ENCODE measurements at regions not wholly inside any gene's neighbourhood (a gene's known extent, or its start where the extent isn't known, plus 50 kb on each side); places are given as distances from the start of the nearest gene placed in this dataset.

DNA sequence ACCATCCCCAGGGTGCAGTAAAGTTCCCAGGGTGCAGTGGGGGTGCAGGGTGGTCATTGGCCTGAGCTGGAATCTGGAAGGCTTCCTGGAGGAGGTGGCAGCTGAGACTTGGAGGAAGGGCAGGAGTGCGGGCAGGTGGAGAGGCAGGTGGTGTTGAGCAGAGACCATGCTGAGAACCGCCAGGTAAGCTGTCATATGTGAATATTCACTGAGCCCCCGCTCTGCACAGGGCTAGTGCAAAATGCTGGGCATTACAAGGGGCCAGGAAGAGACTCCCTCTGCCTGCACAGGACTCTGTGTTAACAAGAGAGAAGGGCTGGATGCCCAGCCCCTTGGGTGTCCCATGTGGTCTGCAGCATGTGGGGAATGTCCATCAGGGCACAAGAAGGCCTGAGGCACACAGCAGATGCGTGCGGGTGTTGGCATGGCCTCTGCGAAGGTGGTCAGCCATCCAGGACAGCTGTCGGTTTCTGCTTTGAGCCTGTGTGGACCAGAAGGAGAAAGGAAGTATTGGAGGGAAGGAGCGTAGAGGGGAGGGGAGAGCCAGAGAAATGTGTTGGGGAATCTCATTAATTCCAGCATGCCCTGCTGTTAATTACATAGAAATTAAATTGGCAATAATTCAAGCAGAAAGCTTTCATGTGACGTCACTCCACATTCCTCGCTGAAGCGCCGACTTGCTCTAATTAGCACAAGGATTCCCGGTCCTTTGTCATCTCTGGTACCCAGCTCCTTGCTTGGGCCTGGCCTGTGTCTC lies 62.8 kb upstream of the OTOS start:
- no peak overlapping the region for H3K9ac ChIP-seq (ENCODE audit: low read length)
- H3K4me1 ChIP-seq (ENCODE audit: control insufficient read depth, insufficient read depth, low read length): no peaks in the 10 kb centered on the region
- H3K4me3 ChIP-seq (ENCODE audit: low read length): no peak overlapping the region
- H3K27me3 ChIP-seq (ENCODE audit: control insufficient read depth, insufficient read depth, low read length): peaks cover 13% of the 10 kb centered on the region
- H3K36me3 ChIP-seq (ENCODE audit: control insufficient read depth, insufficient read depth, low read length): no peaks in the 10 kb centered on the region
- H3K9me3 ChIP-seq (ENCODE audit: control insufficient read depth, low read length): no peaks in the 10 kb centered on the region

DNA sequence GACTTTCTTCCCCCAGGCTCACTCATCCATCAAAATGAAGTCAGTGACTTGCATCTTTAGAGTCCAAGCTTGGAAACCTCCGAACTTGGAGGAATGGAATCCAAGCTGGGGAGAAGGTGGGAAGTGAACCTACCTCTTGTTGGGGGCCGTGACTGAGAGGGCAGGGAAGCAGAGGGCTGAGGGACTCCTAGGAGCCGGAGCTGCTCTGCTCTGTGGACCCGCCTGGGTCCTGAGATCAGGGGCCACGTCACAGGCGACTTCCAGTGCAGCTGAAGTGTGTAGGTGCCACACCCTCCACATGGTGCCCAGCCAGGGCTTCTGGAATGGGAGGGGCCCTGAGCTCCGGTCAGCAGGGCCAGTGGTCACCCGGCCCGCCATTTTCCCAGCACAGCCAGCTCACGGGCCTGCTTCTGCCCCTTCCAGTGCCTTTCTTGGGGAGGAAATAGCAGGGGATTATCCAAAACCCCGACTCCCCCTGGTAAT lies 63.4 kb upstream of the OTOS start:
- no peaks in the 10 kb centered on the region for H3K9me3 ChIP-seq (ENCODE audit: control insufficient read depth, low read length)
- H3K4me3 ChIP-seq (ENCODE audit: low read length): no peak overlapping the region
- H3K27me3 ChIP-seq (ENCODE audit: control insufficient read depth, insufficient read depth, low read length): peaks cover 13% of the 10 kb centered on the region
- H3K36me3 ChIP-seq (ENCODE audit: control insufficient read depth, insufficient read depth, low read length): no peaks in the 10 kb centered on the region
- no peaks in the 10 kb centered on the region for H3K4me1 ChIP-seq (ENCODE audit: control insufficient read depth, insufficient read depth, low read length)
- H3K9ac ChIP-seq (ENCODE audit: low read length): no peak overlapping the region

DNA sequence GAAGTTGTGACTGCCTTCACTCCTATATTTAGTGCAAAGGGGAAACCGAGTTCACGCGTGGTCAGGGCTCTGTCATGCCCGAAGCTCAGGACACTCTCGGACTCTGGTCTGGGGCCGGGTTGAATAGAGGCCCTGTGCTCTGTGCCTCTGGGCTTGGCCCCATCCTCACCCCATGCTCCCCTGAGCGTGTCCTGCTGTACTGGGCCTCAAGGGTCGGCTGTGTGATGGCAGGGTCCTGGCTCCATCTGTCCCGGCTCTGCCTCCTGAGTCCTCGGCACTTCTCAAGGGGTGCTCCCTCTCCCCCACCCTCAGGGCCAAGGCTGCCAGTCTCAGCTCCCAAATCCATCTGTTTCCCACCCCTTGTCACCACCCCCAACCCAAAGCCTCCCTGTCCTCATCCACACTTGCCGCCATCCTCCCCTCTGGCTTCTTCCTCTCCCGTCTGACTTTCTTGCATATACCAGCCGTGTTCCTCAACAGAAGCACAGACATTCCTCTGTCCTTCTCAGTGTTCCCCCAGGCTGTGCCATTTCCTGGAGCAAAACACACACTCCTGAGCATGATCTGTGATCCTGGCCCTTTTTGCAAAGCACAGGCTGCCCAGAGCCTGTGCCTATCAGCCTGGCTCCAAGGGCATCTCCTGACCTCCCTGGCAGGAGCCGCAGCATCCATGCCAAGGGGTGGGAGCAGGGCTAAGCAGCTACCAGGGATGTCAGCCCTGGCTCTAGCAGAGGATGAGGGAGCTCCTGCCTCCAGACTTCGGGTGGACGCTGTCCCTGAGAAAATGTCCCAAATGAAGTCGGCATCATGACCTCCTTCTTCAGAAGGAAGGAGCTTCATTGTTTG lies 64.2 kb upstream of the OTOS start:
- H3K9me3 ChIP-seq (ENCODE audit: control insufficient read depth, low read length): no peaks in the 10 kb centered on the region
- H3K36me3 ChIP-seq (ENCODE audit: control insufficient read depth, insufficient read depth, low read length): no peaks in the 10 kb centered on the region
- peaks cover 13% of the 10 kb centered on the region for H3K27me3 ChIP-seq (ENCODE audit: control insufficient read depth, insufficient read depth, low read length)
- no peak overlapping the region for H3K9ac ChIP-seq (ENCODE audit: low read length)
- H3K4me3 ChIP-seq (ENCODE audit: low read length): no peak overlapping the region
- no peaks in the 10 kb centered on the region for H3K4me1 ChIP-seq (ENCODE audit: control insufficient read depth, insufficient read depth, low read length)

DNA sequence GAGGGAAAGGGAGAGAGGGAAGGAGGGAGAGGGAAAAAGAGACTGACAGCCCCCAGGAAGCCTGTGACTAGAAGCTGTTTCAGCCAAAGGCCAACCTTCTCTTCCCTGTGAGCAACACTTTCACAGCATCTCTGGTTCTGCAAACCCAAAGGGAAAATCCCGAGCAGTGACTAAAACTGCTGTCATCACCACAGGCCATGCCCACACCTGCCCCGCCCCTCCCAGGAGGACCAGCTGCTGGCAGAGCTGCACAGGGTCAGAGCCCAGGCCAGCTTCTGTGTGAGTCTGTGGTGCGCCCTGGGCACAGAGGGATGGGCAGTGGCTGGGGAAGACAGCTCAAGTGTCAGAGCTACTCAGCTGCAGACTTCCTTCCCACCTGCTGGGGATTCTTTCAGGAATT lies 64.9 kb upstream of the OTOS start:
- no peaks in the 10 kb centered on the region for H3K36me3 ChIP-seq (ENCODE audit: control insufficient read depth, insufficient read depth, low read length)
- no peaks in the 10 kb centered on the region for H3K4me1 ChIP-seq (ENCODE audit: control insufficient read depth, insufficient read depth, low read length)
- H3K9ac ChIP-seq (ENCODE audit: low read length): no peak overlapping the region
- H3K4me3 ChIP-seq (ENCODE audit: low read length): no peak overlapping the region
- peaks cover 13% of the 10 kb centered on the region for H3K27me3 ChIP-seq (ENCODE audit: control insufficient read depth, insufficient read depth, low read length)
- H3K9me3 ChIP-seq (ENCODE audit: control insufficient read depth, low read length): no peaks in the 10 kb centered on the region

DNA sequence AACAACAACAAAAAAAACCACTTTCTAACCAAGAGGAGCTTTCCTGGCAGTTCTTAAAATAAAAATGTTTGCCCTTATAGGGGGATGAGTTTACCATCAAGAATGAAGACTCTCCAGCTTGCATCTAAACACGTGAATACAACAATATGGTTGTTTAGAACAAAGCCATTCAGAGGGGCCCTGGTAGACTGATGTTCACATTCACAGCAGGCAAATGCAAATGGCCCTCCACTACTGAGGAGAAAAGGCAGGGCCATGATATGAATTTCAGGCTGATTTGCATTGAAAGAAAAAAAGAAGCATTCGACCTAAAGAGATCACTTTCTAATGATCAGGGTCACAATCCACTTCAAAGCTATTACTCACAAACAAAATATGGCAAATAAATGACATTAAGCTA lies 65.3 kb upstream of the OTOS start:
- no peak overlapping the region for H3K9ac ChIP-seq (ENCODE audit: low read length)
- H3K27me3 ChIP-seq (ENCODE audit: control insufficient read depth, insufficient read depth, low read length): peaks cover 13% of the 10 kb centered on the region
- no peaks in the 10 kb centered on the region for H3K9me3 ChIP-seq (ENCODE audit: control insufficient read depth, low read length)
- H3K4me1 ChIP-seq (ENCODE audit: control insufficient read depth, insufficient read depth, low read length): no peaks in the 10 kb centered on the region
- no peak overlapping the region for H3K4me3 ChIP-seq (ENCODE audit: low read length)
- H3K36me3 ChIP-seq (ENCODE audit: control insufficient read depth, insufficient read depth, low read length): no peaks in the 10 kb centered on the region

DNA sequence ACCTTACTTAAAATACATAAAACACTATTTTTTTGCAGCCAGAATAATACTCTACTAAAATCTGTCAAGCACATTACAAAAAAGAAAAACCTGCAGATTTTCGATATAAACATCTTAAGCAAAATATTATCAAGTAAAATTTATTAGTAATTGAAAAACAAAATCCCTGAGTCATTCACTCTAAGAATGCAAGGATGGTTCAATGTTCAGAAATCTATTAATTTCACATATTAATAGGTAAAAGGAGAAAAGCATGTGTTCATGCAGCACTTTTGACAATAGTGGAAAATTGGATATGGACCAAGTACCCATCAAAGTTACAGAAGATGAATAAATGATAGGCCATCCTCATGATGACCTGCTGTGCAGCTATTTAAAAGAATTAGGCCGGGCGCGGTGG lies 66.2 kb upstream of the OTOS start:
- H3K9me3 ChIP-seq (ENCODE audit: control insufficient read depth, low read length): no peaks in the 10 kb centered on the region

DNA sequence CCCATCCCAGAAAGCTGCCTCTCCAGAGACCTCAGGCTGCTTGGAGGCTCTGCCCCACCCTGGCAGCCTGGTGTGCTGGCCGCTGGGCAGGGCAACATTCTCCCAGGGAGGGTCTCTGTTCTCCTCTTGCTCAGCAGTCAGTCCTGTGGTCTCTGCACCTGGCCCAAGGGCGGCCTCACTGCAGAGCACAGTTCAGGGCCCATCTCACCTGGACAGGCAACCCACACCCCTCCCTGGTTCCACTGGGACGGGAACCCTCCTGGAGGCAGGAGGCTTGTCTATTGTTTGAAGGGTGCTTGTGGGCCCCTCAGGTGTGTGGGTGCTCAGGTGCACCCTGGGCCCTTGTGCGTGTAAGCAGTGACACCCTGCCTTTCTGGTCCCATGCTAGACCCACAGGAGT lies 67.2 kb upstream of the OTOS start:
- Histone ChIP-seq H3K9ac (ENCODE audit: low read length) (no peak overlapping the region), H3K4me3 (ENCODE audit: low read length) (no peak overlapping the region), H3K4me1 (ENCODE audit: control insufficient read depth, insufficient read depth, low read length) (no peaks in the 10 kb centered on the region), H3K9me3 (ENCODE audit: control insufficient read depth, low read length) (no peaks in the 10 kb centered on the region), H3K27me3 (ENCODE audit: control insufficient read depth, insufficient read depth, low read length) (peaks cover 13% of the 10 kb centered on the region), H3K36me3 (ENCODE audit: control insufficient read depth, insufficient read depth, low read length) (no peaks in the 10 kb centered on the region)

More for the DNA sequence above, 66.2 kb upstream of the OTOS start:
- Histone ChIP-seq H3K36me3 (ENCODE audit: control insufficient read depth, insufficient read depth, low read length) (no peaks in the 10 kb centered on the region), H3K27me3 (ENCODE audit: control insufficient read depth, insufficient read depth, low read length) (peaks cover 13% of the 10 kb centered on the region), H3K9ac (ENCODE audit: low read length) (no peak overlapping the region), H3K4me3 (ENCODE audit: low read length) (no peak overlapping the region), H3K4me1 (ENCODE audit: control insufficient read depth, insufficient read depth, low read length) (no peaks in the 10 kb centered on the region)

DNA sequence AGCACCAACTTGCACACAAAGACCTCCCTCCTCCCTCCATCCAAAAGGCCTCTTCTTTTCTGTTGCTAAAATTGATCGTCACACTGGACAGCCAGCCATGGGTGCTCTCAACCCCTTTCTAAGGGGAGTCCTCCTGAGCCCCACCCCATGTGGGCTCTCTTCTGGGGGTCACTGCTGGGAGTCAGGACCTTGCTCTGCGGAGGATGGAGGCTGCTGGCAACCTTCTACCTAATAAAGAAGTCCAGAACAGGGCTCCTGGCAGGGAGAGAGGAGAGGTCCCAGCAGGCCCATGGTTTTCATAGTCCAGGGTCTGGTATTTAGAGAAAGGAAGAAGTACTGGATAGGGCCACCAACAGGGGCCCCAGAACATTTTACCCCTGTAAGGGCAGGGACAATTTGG lies 67.6 kb upstream of the OTOS start:
- Histone ChIP-seq H3K36me3 (ENCODE audit: control insufficient read depth, insufficient read depth, low read length) (no peaks in the 10 kb centered on the region), H3K27me3 (ENCODE audit: control insufficient read depth, insufficient read depth, low read length) (peaks cover 11% of the 10 kb centered on the region), H3K9ac (ENCODE audit: low read length) (no peak overlapping the region), H3K9me3 (ENCODE audit: control insufficient read depth, low read length) (no peaks in the 10 kb centered on the region), H3K4me1 (ENCODE audit: control insufficient read depth, insufficient read depth, low read length) (no peaks in the 10 kb centered on the region), H3K4me3 (ENCODE audit: low read length) (no peak overlapping the region)

DNA sequence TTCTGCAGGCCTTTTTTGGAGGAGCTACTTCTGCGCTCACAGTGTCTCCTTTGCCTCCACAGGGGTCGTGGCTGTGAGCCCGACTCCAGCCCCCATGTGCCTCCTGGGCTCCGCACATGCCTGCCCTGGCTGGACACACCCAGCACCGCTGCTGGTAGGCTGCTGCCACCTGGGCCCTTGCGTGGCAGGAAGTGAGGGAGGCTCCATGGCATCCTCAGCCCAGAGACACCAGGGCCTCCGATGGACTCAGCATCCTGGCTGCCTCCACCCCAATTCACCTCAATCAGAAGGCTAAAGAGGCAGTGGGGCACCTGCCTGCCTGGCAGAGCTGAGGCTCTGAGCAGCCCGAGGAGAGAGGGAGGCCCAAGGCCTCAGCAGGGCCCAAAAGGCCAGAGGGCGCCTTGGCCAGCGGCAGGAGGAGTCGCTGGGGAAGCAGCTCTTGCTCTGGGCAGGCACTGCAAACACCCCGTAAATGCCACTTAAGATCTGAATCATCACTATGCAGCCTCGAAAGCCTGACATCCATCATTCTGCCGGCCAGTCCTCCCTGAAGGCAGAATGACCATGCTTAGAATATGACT lies 68.3 kb upstream of the OTOS start:
- Histone ChIP-seq H3K9me3 (ENCODE audit: control insufficient read depth, low read length) (no peaks in the 10 kb centered on the region), H3K4me3 (ENCODE audit: low read length) (no peak overlapping the region), H3K36me3 (ENCODE audit: control insufficient read depth, insufficient read depth, low read length) (no peaks in the 10 kb centered on the region), H3K27me3 (ENCODE audit: control insufficient read depth, insufficient read depth, low read length) (peaks cover 8% of the 10 kb centered on the region), H3K9ac (ENCODE audit: low read length) (no peak overlapping the region), H3K4me1 (ENCODE audit: control insufficient read depth, insufficient read depth, low read length) (no peaks in the 10 kb centered on the region)

DNA sequence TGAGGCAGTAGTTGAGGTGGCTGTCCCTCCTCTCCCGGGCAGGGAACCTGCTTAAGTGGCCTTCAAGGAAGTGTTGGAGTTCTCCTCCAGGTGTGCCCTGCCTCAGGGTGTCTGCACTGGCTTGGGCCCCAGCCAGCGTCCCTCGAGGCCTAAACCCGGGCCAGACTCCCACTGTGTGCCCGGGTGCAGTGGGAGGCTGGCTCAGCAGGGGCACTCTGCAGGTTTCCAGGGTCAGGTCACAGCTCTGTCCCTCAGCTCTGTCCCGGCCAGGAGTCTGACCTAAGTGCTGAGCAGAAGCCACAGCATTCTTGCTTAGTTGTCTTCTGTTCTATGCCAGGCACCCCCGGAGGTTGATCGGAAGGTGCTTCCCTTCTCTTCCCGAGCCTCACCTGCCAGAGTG lies 69.0 kb upstream of the OTOS start:
- peaks cover 5% of the 10 kb centered on the region for H3K27me3 ChIP-seq (ENCODE audit: control insufficient read depth, insufficient read depth, low read length)
- no peak overlapping the region for H3K9ac ChIP-seq (ENCODE audit: low read length)

DNA sequence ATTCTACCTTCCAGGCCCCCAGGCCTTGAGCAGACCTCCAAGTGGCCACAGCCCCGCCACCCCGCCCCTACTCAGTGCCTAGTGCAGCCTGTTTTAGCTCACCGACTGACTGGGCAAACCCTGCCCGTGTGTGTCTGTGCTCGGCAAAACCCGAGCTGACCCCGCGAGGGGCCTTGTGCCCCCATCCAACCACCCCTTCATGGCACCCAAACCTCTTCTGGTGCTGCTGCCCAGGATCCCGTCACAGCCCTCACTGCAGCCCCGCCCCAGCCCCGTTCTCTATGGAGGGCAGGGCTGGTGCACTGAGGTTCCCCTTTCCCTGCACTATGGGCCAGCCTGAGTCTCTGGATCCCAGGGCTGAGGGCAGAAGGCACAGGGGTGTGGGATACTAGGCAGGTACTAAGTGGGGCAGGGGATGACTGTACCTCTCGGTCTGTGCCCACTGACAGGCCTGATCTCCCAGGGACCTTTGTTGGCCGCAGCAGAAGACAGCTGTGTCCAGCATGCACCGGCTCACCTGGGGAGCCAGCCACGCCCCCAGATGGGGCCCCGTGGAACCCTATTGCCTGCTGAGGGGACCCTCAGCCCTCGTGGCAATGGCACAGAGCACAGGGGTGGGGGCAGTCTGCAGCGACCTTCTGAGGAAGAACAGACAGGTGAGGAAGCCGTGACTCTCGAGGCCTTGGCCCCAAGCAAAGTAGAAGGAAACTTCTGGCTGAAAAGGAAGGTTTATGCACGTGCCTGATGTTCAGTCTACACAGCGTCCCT lies 69.9 kb upstream of the OTOS start:
- H3K4me3 ChIP-seq (ENCODE audit: low read length): no peak overlapping the region
- no peaks in the 10 kb centered on the region for H3K9me3 ChIP-seq (ENCODE audit: control insufficient read depth, low read length)
- H3K27me3 ChIP-seq (ENCODE audit: control insufficient read depth, insufficient read depth, low read length): no peaks in the 10 kb centered on the region
- H3K36me3 ChIP-seq (ENCODE audit: control insufficient read depth, insufficient read depth, low read length): no peaks in the 10 kb centered on the region
- no peaks in the 10 kb centered on the region for H3K4me1 ChIP-seq (ENCODE audit: control insufficient read depth, insufficient read depth, low read length)
- H3K9ac ChIP-seq (ENCODE audit: low read length): no peak overlapping the region

More for the DNA sequence above, 69.0 kb upstream of the OTOS start:
- Histone ChIP-seq H3K36me3 (ENCODE audit: control insufficient read depth, insufficient read depth, low read length) (no peaks in the 10 kb centered on the region), H3K9me3 (ENCODE audit: control insufficient read depth, low read length) (no peaks in the 10 kb centered on the region), H3K4me3 (ENCODE audit: low read length) (no peak overlapping the region), H3K4me1 (ENCODE audit: control insufficient read depth, insufficient read depth, low read length) (no peaks in the 10 kb centered on the region)
